HCT116 (cell line): ENCODE measurements at regions not wholly inside any gene's neighbourhood (a gene's known extent, or its start where the extent isn't known, plus 50 kb on each side); places are given as distances from the start of the nearest gene placed in this dataset.

Experiments
- CEBPB ChIP-seq: IDR thresholded peaks from 2 replicates; pipeline ENCODE4 v1.6.1; 2012; ENCODE audit warnings: low read depth
- CTCF ChIP-seq, 3 experiments: fragments of 200-600 bp in 1 of 3; sonication (generic) in 1 of 3; IDR thresholded peaks in 2 of 3; conservative IDR thresholded peaks in 1 of 3; 2 replicates each; pipeline ENCODE4 v1.5.1; 2012 to 2017; ENCODE audit warnings: low read depth in 2 of 3, low read length in 2 of 3, antibody characterized with exemption in 1 of 3, borderline replicate concordance in 1 of 3, control low read depth in 1 of 3, mild to moderate bottlenecking in 1 of 3, mixed read lengths in 1 of 3, mixed run types in 1 of 3, moderate library complexity in 1 of 3; ENCODE audit not compliant: insufficient read depth in 1 of 3
- EGR1 ChIP-seq: IDR thresholded peaks from 2 replicates; pipeline ENCODE4 v1.6.1; 2012; ENCODE audit warnings: low read depth
- FOSL1 ChIP-seq: IDR thresholded peaks from 2 replicates; pipeline ENCODE4 v1.6.1; 2012; ENCODE audit warnings: low read depth
- JUND ChIP-seq: IDR thresholded peaks from 2 replicates; pipeline ENCODE4 v1.6.1; 2012
- MAX ChIP-seq: IDR thresholded peaks from 2 replicates; pipeline ENCODE4 v1.6.1; 2012
- POLR2A ChIP-seq: IDR thresholded peaks from 2 replicates; pipeline ENCODE4 v1.7.0; 2011; ENCODE audit warnings: borderline replicate concordance; ENCODE audit not compliant: insufficient read depth, insufficient read length; ENCODE audit errors: extremely low read depth
- POLR2AphosphoS5 ChIP-seq: IDR thresholded peaks from 2 replicates; pipeline ENCODE4 v1.6.1; 2011; ENCODE audit warnings: mild to moderate bottlenecking, low read depth, low read length, moderate library complexity
- RAD21 ChIP-seq: IDR thresholded peaks from 2 replicates; pipeline ENCODE4 v1.6.1; 2012; ENCODE audit warnings: low read depth, mild to moderate bottlenecking
- REST ChIP-seq: IDR thresholded peaks from 2 replicates; pipeline ENCODE4 v1.6.1; 2012; ENCODE audit warnings: low read depth
- SIN3A ChIP-seq: IDR thresholded peaks from 2 replicates; pipeline ENCODE4 v1.6.1; 2012; ENCODE audit warnings: low read depth
- SP1 ChIP-seq: IDR thresholded peaks from 2 replicates; pipeline ENCODE4 v1.6.1; 2012; ENCODE audit warnings: low read depth
- ZFX ChIP-seq: fragments of 450-650 bp; IDR thresholded peaks from 2 replicates; pipeline ENCODE4 v1.6.1; 2017

- TF ChIP-seq CTCF (IDR thresholded peaks at IDR 0.05 in 2 of 3, conservative IDR thresholded peaks at IDR 0.05 in 1 of 3; ENCODE audit: borderline replicate concordance in 1 of 3, insufficient read depth in 1 of 3, low read depth in 2 of 3, low read length in 2 of 3) (no peak), RAD21 (no peak), SIN3A (no peak), MAX (no peak), EGR1 (no peak), CEBPB (no peak), POLR2A (no peak), POLR2AphosphoS5 (no peak), FOSL1 (no peak), ZFX (no peak), REST (no peak), SP1 (no peak), JUND (no peak)
Observed at GRCh38 chr2:64875368-64875767, 113.8 kb upstream of the SLC1A4 start.
